RWPE2 (cell line): ENCODE measurements at regions not wholly inside any gene's neighbourhood (a gene's known extent, or its start where the extent isn't known, plus 50 kb on each side); places are given as distances from the start of the nearest gene placed in this dataset.

Experiments used
- ATAC-seq: fragments of 200-7000 bp; cut with Tn5 transposase; 3 replicates; pipeline ENCODE4 v1.9.1; 2021; ENCODE audit warnings: low read depth
- DNase-seq: peaks from one replicate; pipeline ENCODE4 v3.0.0-alpha.2; 2020; ENCODE audit warnings: low spot score
- H3K27ac ChIP-seq: fragments of 450-650 bp; 2 replicates; pipeline ENCODE4 v1.5.1; 2017; ENCODE audit warnings: mild to moderate bottlenecking; ENCODE audit not compliant: poor library complexity, severe bottlenecking
- H3K27me3 ChIP-seq: fragments of 250-450 bp; sonication (Bioruptor Pico); 2 replicates; pipeline ENCODE4 v1.5.1; 2021; ENCODE audit warnings: mild to moderate bottlenecking, moderate library complexity; ENCODE audit not compliant: insufficient read depth, poor library complexity, severe bottlenecking
- H3K36me3 ChIP-seq: fragments of 250-450 bp; sonication (Bioruptor Pico); 2 replicates; pipeline ENCODE4 v1.5.1; 2020; ENCODE audit warnings: low read depth, mild to moderate bottlenecking, moderate library complexity
- H3K4me1 ChIP-seq: fragments of 250-450 bp; sonication (Bioruptor Pico); 2 replicates; pipeline ENCODE4 v1.5.1; 2021; ENCODE audit warnings: mild to moderate bottlenecking, moderate library complexity; ENCODE audit not compliant: insufficient read depth, poor library complexity, severe bottlenecking
- H3K4me3 ChIP-seq: fragments of 250-450 bp; sonication (Bioruptor Pico); 2 replicates; pipeline ENCODE4 v1.5.1; 2021; ENCODE audit warnings: mild to moderate bottlenecking, moderate library complexity; ENCODE audit not compliant: severe bottlenecking
- H3K9me3 ChIP-seq: fragments of 250-450 bp; sonication (Bioruptor Pico); 2 replicates; pipeline ENCODE4 v1.5.1; 2021; ENCODE audit warnings: mild to moderate bottlenecking, moderate library complexity; ENCODE audit not compliant: severe bottlenecking
- CTCF ChIP-seq: fragments of 450-650 bp; IDR thresholded peaks from one replicate; pipeline ENCODE4 v1.5.1; 2017; ENCODE audit warnings: mild to moderate bottlenecking, moderate library complexity; ENCODE audit not compliant: poor library complexity, severe bottlenecking

DNA sequence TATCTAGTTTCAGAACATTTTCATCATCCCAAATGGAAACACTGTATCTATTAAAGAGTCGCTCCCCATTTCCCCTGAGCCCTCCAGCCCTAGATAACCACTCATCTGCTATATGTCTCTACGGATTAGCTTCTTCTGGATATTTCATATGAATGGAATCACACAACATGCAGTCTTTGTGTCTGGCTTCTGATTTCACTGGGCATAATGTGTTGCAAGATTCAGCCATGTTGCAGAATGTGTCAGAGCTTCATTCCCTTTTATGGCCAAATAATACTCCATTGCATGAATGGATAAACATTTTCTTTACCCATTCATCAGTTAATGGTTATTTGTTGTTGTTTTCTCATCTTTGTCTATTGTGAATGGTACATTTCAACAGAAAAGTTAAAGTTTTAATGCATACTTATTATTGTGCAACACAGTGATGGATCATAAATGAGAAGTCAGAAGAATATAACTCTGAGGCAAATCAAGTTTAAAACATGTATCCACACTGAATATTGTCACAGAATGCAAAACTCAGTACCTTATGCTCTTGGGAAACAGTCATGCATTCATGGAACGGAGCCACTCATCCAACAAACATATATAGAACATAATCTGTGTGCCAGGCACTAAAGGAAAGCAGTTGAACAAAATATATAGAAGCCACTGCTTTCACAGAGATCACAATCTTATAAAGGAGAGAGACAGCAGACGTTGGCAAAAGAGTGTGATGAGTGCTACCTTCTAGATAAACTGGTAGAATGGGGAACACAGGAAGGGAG, 57.8 kb upstream of the MAGEA4 start:
- Histone ChIP-seq H3K4me1 (no peaks in the 10 kb centered on the region), H3K27me3 (no peaks in the 10 kb centered on the region), H3K27ac (no peak overlapping the region), H3K4me3 (no peak overlapping the region), H3K36me3 (no peaks in the 10 kb centered on the region), H3K9me3 (no peaks in the 10 kb centered on the region)
- ATAC-seq, result no peak
- TF ChIP-seq CTCF, result no peak
- DNase-seq, result no peak

DNA sequence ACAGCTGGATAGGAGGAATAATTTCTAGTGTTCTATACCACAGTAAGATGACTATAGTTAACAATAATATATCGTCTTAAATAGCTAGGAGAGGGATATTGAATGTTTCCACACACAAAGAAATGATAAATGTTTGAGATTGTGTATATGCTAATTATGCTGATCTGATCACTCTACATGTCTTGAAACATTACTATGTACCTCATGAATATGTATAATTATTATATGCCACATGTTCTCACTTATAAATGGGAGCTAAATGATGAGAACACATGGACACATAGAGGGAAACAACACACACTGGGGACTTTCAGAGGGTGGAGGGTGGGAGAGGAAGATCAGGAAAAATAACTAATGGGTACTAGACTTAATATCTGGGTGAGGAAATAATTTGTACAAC, 53.2 kb upstream of the MAGEA4 start:
- TF ChIP-seq CTCF, result no peak
- Histone ChIP-seq H3K4me3 (no peak overlapping the region), H3K27ac (no peak overlapping the region), H3K4me1 (no peaks in the 10 kb centered on the region), H3K36me3 (no peaks in the 10 kb centered on the region), H3K9me3 (no peaks in the 10 kb centered on the region), H3K27me3 (no peaks in the 10 kb centered on the region)
- ATAC-seq (no peak), DNase-seq (no peak)

DNA sequence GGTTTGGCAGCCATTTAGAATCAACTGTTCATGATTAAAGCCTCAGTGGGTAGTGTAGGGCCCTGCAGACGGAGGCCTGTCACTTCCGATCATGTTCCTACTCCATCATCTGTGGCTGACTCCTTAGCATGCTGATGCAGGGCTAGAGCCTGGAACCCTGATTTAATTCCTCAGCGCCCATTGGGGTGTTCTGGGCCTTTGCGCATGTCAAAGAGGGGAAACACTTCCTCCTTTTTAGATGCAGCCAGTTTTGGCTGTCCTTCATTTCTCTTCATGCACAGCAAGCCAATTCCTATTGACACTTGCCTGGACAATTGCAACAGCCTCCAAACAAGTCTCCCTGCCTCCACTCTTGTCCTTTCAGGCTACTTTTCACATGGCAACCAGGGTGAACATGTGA, 51.9 kb upstream of the MAGEA4 start:
- no peaks in the 10 kb centered on the region for H3K4me1 ChIP-seq
- ATAC-seq, result no peak
- no peaks in the 10 kb centered on the region for H3K36me3 ChIP-seq
- TF ChIP-seq CTCF, result no peak
- H3K27me3 ChIP-seq, result no peaks in the 10 kb centered on the region
- no peak overlapping the region for H3K27ac ChIP-seq
- no peak for DNase-seq
- no peaks in the 10 kb centered on the region for H3K9me3 ChIP-seq
- no peak overlapping the region for H3K4me3 ChIP-seq
